Parathyroid adenoma (tissue), 2 donors: ENCODE measurements at regions not wholly inside any gene's neighbourhood (a gene's known extent, or its start where the extent isn't known, plus 50 kb on each side); places are given as distances from the start of the nearest gene placed in this dataset.

Experiments
- H2AFZ ChIP-seq: fragments of 300-600 bp; sonication (generic); one replicate; pipeline ENCODE4 v1.7.0; 2017; ENCODE audit warnings: antibody characterized with exemption, mild to moderate bottlenecking
- H3K27ac ChIP-seq: fragments of 300-600 bp; sonication (generic); one replicate; pipeline ENCODE4 v1.7.0; 2017
- H3K27me3 ChIP-seq: fragments of 300-600 bp; sonication (generic); one replicate; pipeline ENCODE4 v1.7.0; 2017; ENCODE audit warnings: low read length; ENCODE audit not compliant: control insufficient read depth, insufficient read depth
- H3K36me3 ChIP-seq: fragments of 300-600 bp; sonication (generic); one replicate; pipeline ENCODE4 v1.7.0; 2017; ENCODE audit warnings: low read length; ENCODE audit not compliant: control insufficient read depth, insufficient read depth
- H3K4me1 ChIP-seq: fragments of 300-600 bp; sonication (generic); one replicate; pipeline ENCODE4 v1.7.0; 2017; ENCODE audit warnings: control low read depth
- H3K4me2 ChIP-seq: fragments of 300-600 bp; sonication (generic); one replicate; pipeline ENCODE4 v1.7.0; 2017; ENCODE audit warnings: low read length
- H3K4me3 ChIP-seq: fragments of 300-600 bp; sonication (generic); one replicate; pipeline ENCODE4 v1.7.0; 2017; ENCODE audit warnings: low read depth, low read length
- H3K79me2 ChIP-seq: fragments of 300-600 bp; sonication (generic); one replicate; pipeline ENCODE4 v1.7.0; 2017; ENCODE audit warnings: control low read depth
- H3K9ac ChIP-seq: fragments of 300-600 bp; sonication (generic); one replicate; pipeline ENCODE4 v1.7.0; 2017; ENCODE audit warnings: mild to moderate bottlenecking
- H3K9me3 ChIP-seq: fragments of 300-600 bp; sonication (generic); one replicate; pipeline ENCODE4 v1.7.0; 2017; ENCODE audit warnings: low read length; ENCODE audit not compliant: control insufficient read depth
- TF ChIP-seq, protein P1 (sequence below): fragments of 300-600 bp; sonication (generic); IDR thresholded peaks from one replicate; pipeline ENCODE4 v1.7.0; 2017; ENCODE audit warnings: antibody characterized with exemption, mild to moderate bottlenecking
- donor health status: primary hyperparathyroidism.

DNA sequence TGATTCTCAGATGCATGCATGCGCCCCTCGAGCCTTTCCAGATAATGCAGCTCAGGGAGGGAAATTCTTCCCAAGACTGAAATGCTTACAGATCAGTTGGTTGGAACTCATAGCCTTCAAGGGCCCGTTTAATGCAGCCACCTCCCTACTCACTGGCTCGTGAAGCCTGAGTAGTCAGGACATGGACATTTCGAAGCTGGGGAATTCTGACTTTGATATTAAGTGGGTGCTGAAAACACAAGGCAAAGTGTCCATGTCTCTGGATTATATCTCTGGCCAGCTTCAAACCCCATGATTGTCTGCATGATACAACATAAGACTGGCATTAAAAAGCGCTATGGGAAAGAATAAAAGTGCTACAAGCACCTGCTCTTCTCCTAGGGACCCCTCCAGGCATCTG lies 207.5 kb downstream of the HERPUD2 start:
- H3K9ac ChIP-seq, result no peak overlapping the region
- H3K4me2 ChIP-seq, result no peak overlapping the region
- H3K79me2 ChIP-seq, result no peaks in the 10 kb centered on the region
- TF ChIP-seq, protein P1, sequence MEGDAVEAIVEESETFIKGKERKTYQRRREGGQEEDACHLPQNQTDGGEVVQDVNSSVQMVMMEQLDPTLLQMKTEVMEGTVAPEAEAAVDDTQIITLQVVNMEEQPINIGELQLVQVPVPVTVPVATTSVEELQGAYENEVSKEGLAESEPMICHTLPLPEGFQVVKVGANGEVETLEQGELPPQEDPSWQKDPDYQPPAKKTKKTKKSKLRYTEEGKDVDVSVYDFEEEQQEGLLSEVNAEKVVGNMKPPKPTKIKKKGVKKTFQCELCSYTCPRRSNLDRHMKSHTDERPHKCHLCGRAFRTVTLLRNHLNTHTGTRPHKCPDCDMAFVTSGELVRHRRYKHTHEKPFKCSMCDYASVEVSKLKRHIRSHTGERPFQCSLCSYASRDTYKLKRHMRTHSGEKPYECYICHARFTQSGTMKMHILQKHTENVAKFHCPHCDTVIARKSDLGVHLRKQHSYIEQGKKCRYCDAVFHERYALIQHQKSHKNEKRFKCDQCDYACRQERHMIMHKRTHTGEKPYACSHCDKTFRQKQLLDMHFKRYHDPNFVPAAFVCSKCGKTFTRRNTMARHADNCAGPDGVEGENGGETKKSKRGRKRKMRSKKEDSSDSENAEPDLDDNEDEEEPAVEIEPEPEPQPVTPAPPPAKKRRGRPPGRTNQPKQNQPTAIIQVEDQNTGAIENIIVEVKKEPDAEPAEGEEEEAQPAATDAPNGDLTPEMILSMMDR, result no peak
- no peaks in the 10 kb centered on the region for H3K36me3 ChIP-seq
- no peaks in the 10 kb centered on the region for H3K27me3 ChIP-seq
- H3K4me1 ChIP-seq, result no peaks in the 10 kb centered on the region
- no peak overlapping the region for H2AFZ ChIP-seq
- H3K4me3 ChIP-seq, result no peak overlapping the region
- no peaks in the 10 kb centered on the region for H3K9me3 ChIP-seq
- no peak overlapping the region for H3K27ac ChIP-seq

DNA sequence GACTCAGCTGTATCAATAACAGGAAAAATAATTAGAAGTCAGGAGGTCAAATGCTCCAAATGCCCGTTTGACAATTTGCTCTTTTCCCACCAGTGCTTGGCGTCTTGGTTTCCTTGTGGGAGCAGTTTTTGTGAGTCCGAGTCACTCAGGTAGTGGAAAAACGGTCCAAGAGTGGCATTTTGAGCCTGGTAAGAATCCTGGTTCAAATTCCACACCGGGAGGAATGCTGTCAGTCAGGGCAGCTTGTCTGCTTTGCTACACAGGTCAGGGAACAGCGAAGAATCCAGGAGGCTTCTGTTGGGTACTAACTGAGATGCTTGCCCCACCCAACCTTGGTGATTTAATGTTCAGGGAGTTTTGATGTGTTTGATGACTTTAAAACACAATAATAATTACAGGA lies 209.5 kb downstream of the HERPUD2 start:
- Histone ChIP-seq H3K79me2 (no peaks in the 10 kb centered on the region), H3K36me3 (no peaks in the 10 kb centered on the region), H2AFZ (no peak overlapping the region), H3K27ac (no peak overlapping the region), H3K4me3 (no peak overlapping the region), H3K27me3 (no peaks in the 10 kb centered on the region), H3K4me1 (no peaks in the 10 kb centered on the region), H3K9ac (no peak overlapping the region), H3K9me3 (no peaks in the 10 kb centered on the region), H3K4me2 (no peak overlapping the region)
- TF ChIP-seq, protein P1, result no peak

DNA sequence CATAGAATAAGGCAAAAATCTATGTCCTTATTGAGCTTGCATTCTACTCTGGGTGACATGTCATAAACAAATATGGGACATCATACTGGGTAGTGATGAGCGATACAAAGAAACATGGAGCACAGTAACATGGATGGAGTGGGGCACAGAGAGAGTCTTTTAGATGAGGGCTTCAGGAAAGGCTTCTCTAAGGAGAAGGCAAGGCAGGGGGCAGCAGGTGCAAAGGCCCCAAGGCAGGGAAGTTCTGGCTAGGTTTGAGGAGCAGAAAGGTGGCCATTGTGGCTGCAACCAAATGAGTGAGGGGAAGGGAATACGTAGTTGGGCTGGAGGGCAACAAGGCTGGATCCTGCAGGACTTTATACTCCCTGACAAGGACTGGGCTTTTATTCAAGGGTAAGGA lies 211.4 kb downstream of the HERPUD2 start:
- H3K9ac ChIP-seq, result no peak overlapping the region
- H3K4me1 ChIP-seq, result no peaks in the 10 kb centered on the region
- H3K9me3 ChIP-seq, result no peaks in the 10 kb centered on the region
- H3K4me2 ChIP-seq, result no peak overlapping the region
- no peaks in the 10 kb centered on the region for H3K36me3 ChIP-seq
- TF ChIP-seq, protein P1, result no peak
- H3K4me3 ChIP-seq, result no peak overlapping the region
- H3K27ac ChIP-seq, result no peak overlapping the region
- no peaks in the 10 kb centered on the region for H3K27me3 ChIP-seq
- no peaks in the 10 kb centered on the region for H3K79me2 ChIP-seq
- H2AFZ ChIP-seq, result no peak overlapping the region

DNA sequence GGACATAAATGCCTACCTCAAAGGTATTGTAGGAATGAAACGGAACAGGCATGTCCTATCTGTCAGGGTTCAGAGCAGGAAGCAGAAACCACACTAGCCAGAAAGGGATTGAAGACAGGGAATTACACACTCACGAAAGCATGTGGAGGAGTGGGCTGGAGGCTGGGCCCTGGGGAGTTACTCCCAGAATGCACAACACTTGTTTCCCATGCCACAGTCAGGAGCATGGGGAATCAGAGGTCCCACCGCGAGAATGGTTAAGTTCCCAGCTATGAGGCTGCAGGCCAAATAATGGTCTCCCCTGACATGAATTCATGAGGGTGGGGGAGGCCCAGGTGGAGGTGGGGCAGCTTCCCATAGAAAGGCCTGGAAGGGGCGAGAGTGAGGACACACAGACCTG lies 212.7 kb downstream of the HERPUD2 start:
- TF ChIP-seq, protein P1, result no peak
- Histone ChIP-seq H2AFZ (no peak overlapping the region), H3K27me3 (no peaks in the 10 kb centered on the region), H3K4me1 (no peaks in the 10 kb centered on the region), H3K9ac (no peak overlapping the region), H3K36me3 (no peaks in the 10 kb centered on the region), H3K9me3 (no peaks in the 10 kb centered on the region), H3K4me3 (no peak overlapping the region), H3K79me2 (no peaks in the 10 kb centered on the region), H3K4me2 (no peak overlapping the region), H3K27ac (no peak overlapping the region)

DNA sequence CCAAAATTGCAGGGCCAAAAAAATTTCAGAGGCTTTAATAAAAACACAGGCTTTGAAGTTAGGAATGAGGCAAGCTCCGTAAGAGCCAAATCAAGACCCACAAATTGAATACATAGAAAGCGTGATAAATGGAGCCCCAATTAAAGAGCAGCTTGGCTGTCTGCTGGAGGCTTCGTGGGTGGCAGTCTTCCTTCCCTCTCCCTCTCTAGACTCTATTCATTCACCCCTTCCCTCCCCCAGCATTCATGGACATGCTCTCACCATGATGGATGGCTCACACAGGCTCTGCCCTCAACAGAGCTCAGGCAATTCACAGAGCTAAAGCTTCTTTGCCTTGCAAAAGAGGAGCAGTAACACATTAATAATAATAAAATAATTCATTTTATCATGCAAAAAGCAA lies 214.1 kb downstream of the HERPUD2 start:
- Histone ChIP-seq H3K4me2 (no peak overlapping the region), H3K79me2 (no peaks in the 10 kb centered on the region), H3K36me3 (no peaks in the 10 kb centered on the region), H3K9ac (no peak overlapping the region), H3K9me3 (no peaks in the 10 kb centered on the region), H3K27me3 (no peaks in the 10 kb centered on the region), H3K27ac (no peak overlapping the region), H2AFZ (no peak overlapping the region), H3K4me1 (no peaks in the 10 kb centered on the region), H3K4me3 (no peak overlapping the region)
- TF ChIP-seq, protein P1, result no peak
